ENCODE measurements at regions not wholly inside any gene's neighbourhood (a gene's known extent, or its start where the extent isn't known, plus 50 kb on each side); places are given as distances from the start of the nearest gene placed in this dataset.

- Mint-ChIP-seq H3K4me3 (no peak overlapping the region), H3K27ac (no peak overlapping the region), H3K4me1 (peaks cover 29% of the 10 kb centered on the region), H3K9me3 (no peaks in the 10 kb centered on the region), H3K36me3 (ENCODE audit: low read depth) (no peaks in the 10 kb centered on the region), H3K27me3 (ENCODE audit: low read depth) (peaks cover 4% of the 10 kb centered on the region)
- no peak for TF ChIP-seq CTCF (IDR thresholded peaks at IDR 0.05; ENCODE audit: unreplicated experiment in 3 of 3)
Measured at GRCh38 chr4:24114444-24114843, 224.6 kb upstream of the PPARGC1A start.

GRCh38 chr4:24112466-24112865, 222.6 kb upstream of the PPARGC1A start:
- Mint-ChIP-seq H3K27ac (no peak overlapping the region), H3K4me1 (peaks cover 10% of the 10 kb centered on the region), H3K27me3 (ENCODE audit: low read depth) (peaks cover 12% of the 10 kb centered on the region), H3K9me3 (no peaks in the 10 kb centered on the region), H3K36me3 (ENCODE audit: low read depth) (no peaks in the 10 kb centered on the region), H3K4me3 (no peak overlapping the region)
- TF ChIP-seq CTCF (IDR thresholded peaks at IDR 0.05; ENCODE audit: unreplicated experiment in 3 of 3), result no peak

- H3K27ac Mint-ChIP-seq, result no peak overlapping the region
- TF ChIP-seq CTCF (IDR thresholded peaks at IDR 0.05; ENCODE audit: unreplicated experiment in 3 of 3), result no peak
- H3K4me1 Mint-ChIP-seq, result peaks cover 24% of the 10 kb centered on the region
- H3K4me3 Mint-ChIP-seq, result no peak overlapping the region
- H3K9me3 Mint-ChIP-seq, result no peaks in the 10 kb centered on the region
- peaks cover 16% of the 10 kb centered on the region for H3K27me3 Mint-ChIP-seq (ENCODE audit: low read depth)
- H3K36me3 Mint-ChIP-seq (ENCODE audit: low read depth), result no peaks in the 10 kb centered on the region
Measured at GRCh38 chr4:24108567-24108966, 218.7 kb upstream of the PPARGC1A start.

GRCh38 chr4:24105327-24106038, 215.6 kb upstream of the PPARGC1A start:
- TF ChIP-seq CTCF (IDR thresholded peaks at IDR 0.05; ENCODE audit: unreplicated experiment in 3 of 3), result no peak
- no peaks in the 10 kb centered on the region for H3K9me3 Mint-ChIP-seq
- H3K27ac Mint-ChIP-seq, result peak overlapping the region in 2 of 3 experiments; percentile 17 to 65
- peaks cover 36% of the 10 kb centered on the region for H3K4me1 Mint-ChIP-seq
- H3K36me3 Mint-ChIP-seq (ENCODE audit: low read depth), result no peaks in the 10 kb centered on the region
- H3K27me3 Mint-ChIP-seq (ENCODE audit: low read depth), result peaks cover 20% of the 10 kb centered on the region
- peak overlapping the region in 1 of 3 experiments; percentile 14 for H3K4me3 Mint-ChIP-seq

- no peak for TF ChIP-seq CTCF (IDR thresholded peaks at IDR 0.05; ENCODE audit: unreplicated experiment in 3 of 3)
- Mint-ChIP-seq H3K9me3 (no peaks in the 10 kb centered on the region), H3K27me3 (ENCODE audit: low read depth) (peaks cover 23% of the 10 kb centered on the region), H3K27ac (peak overlapping the region; percentile 14 to 68 (median 66)), H3K36me3 (ENCODE audit: low read depth) (no peaks in the 10 kb centered on the region), H3K4me3 (peak overlapping the region in 1 of 3 experiments; percentile 57), H3K4me1 (peaks cover 36% of the 10 kb centered on the region)
Measured at GRCh38 chr4:24104158-24104565, 214.3 kb upstream of the PPARGC1A start.
